WTC11 (cell line): ENCODE measurements at regions not wholly inside any gene's neighbourhood (a gene's known extent, or its start where the extent isn't known, plus 50 kb on each side); places are given as distances from the start of the nearest gene placed in this dataset.

ENCODE experiments used
- ATAC-seq: fragments of 200-7000 bp; cut with Tn5 transposase; 2 replicates; pipeline ENCODE4 v1.10.0; 2021; ENCODE audit warnings: mild to moderate bottlenecking, moderate library complexity
- CTCF ChIA-PET: fragments of 300-600 bp; sonication (Branson Sonifier 250); formaldehyde crosslinking; loops from one replicate; lab custom pipeline; 2021; ENCODE audit warnings: antibody characterized with exemption; lab: Charles Lee
- POLR2A ChIA-PET: fragments of 350-600 bp; sonication (Branson Sonifier 250); formaldehyde crosslinking; loops from one replicate; lab custom pipeline; 2021; ENCODE audit warnings: antibody characterized with exemption; lab: Charles Lee
- DNase-seq: peaks from one replicate; pipeline ENCODE4 v3.0.0; 2021; ENCODE audit warnings: low spot score
- H3K27ac Mint-ChIP-seq: 2 replicates; pipeline ENCODE4 v1.8.0; 2021; ENCODE audit warnings: mixed read lengths
- H3K27me3 Mint-ChIP-seq: 2 replicates; pipeline ENCODE4 v1.8.0; 2021; ENCODE audit warnings: low read depth, mild to moderate bottlenecking, moderate library complexity, mixed read lengths
- H3K36me3 Mint-ChIP-seq: 2 replicates; pipeline ENCODE4 v1.8.0; 2021; ENCODE audit warnings: mixed read lengths
- H3K4me1 Mint-ChIP-seq: 2 replicates; pipeline ENCODE4 v1.8.0; 2022; ENCODE audit warnings: mixed read lengths
- H3K4me3 Mint-ChIP-seq: 2 replicates; pipeline ENCODE4 v1.8.0; 2021; ENCODE audit warnings: mild to moderate bottlenecking, moderate library complexity, mixed read lengths
- H3K9me3 Mint-ChIP-seq: 2 replicates; pipeline ENCODE4 v1.8.0; 2021; ENCODE audit warnings: mixed read lengths
- E2F5 ChIP-seq: sonication (generic); formaldehyde crosslinking; IDR thresholded peaks from 2 replicates; pipeline ENCODE4 v1.8.1; 2022; ENCODE audit warnings: mild to moderate bottlenecking, moderate library complexity, missing genetic modification reagents
- ESRRA ChIP-seq: sonication (generic); formaldehyde crosslinking; IDR thresholded peaks from 2 replicates; pipeline ENCODE4 v1.8.1; 2022; ENCODE audit warnings: mild to moderate bottlenecking, missing genetic modification reagents, borderline replicate concordance
- FOXK1 ChIP-seq: sonication (generic); formaldehyde crosslinking; IDR thresholded peaks from 2 replicates; pipeline ENCODE4 v1.8.0; 2022; ENCODE audit warnings: mild to moderate bottlenecking, moderate library complexity, missing genetic modification reagents
- HMGXB4 ChIP-seq: sonication (generic); formaldehyde crosslinking; IDR thresholded peaks from 2 replicates; pipeline ENCODE4 v1.8.1; 2023; ENCODE audit warnings: mild to moderate bottlenecking, moderate library complexity, missing genetic modification reagents
- IRF2 ChIP-seq: sonication (generic); formaldehyde crosslinking; IDR thresholded peaks from 2 replicates; pipeline ENCODE4 v1.8.0; 2022; ENCODE audit warnings: low read depth, missing genetic modification reagents, borderline replicate concordance
- PREB ChIP-seq: sonication (generic); formaldehyde crosslinking; IDR thresholded peaks from 2 replicates; pipeline ENCODE4 v1.8.1; 2022; ENCODE audit warnings: mild to moderate bottlenecking, missing genetic modification reagents, moderate library complexity, borderline replicate concordance
- ZNF121 ChIP-seq: sonication (generic); formaldehyde crosslinking; IDR thresholded peaks from 2 replicates; pipeline ENCODE4 v1.8.0; 2023; ENCODE audit warnings: missing genetic modification reagents
- ZNF219 ChIP-seq: sonication (generic); formaldehyde crosslinking; IDR thresholded peaks from 2 replicates; pipeline ENCODE4 v1.8.0; 2023; ENCODE audit warnings: missing genetic modification reagents, mild to moderate bottlenecking, borderline replicate concordance
- ZNF317 ChIP-seq: sonication (generic); formaldehyde crosslinking; IDR thresholded peaks from 2 replicates; pipeline ENCODE4 v1.8.1; 2023; ENCODE audit warnings: low read depth, mild to moderate bottlenecking, moderate library complexity, missing genetic modification reagents, borderline replicate concordance
- ZNF416 ChIP-seq: fragments of 250-450 bp; sonication (Bioruptor Pico); IDR thresholded peaks from 2 replicates; pipeline ENCODE4 v1.9.0; 2021; ENCODE audit warnings: mild to moderate bottlenecking, inconsistent platforms
- ZNF425 ChIP-seq: fragments of 250-450 bp; sonication (Bioruptor Pico); conservative IDR thresholded peaks from 2 replicates; pipeline ENCODE4 v1.9.0; 2021; ENCODE audit warnings: mild to moderate bottlenecking
- TF ChIP-seq, protein P1 (sequence below): fragments of 250-450 bp; sonication (Bioruptor Pico); IDR thresholded peaks from 2 replicates; pipeline ENCODE4 v1.8.0; 2021; ENCODE audit warnings: mild to moderate bottlenecking
- TF ChIP-seq, protein P2 (sequence below): sonication (generic); formaldehyde crosslinking; IDR thresholded peaks from 2 replicates; pipeline ENCODE4 v1.8.1; 2023; ENCODE audit warnings: mild to moderate bottlenecking, missing genetic modification reagents, borderline replicate concordance

- POLR2A ChIA-PET = no interaction called here
These were observed 349.2 kb downstream of the GADD45G start for GRCh38 chr9:89953824-89954615.

More at GRCh38 chr9:89953824-89954615, 349.2 kb downstream of the GADD45G start:
- peaks cover 11% of the 10 kb centered on the region; the same call in 1 of the 2 replicates for H3K9me3 Mint-ChIP-seq
- H3K4me3 Mint-ChIP-seq = no peak overlapping the region
- H3K4me1 Mint-ChIP-seq = peaks cover 12% of the 10 kb centered on the region
- no peaks in the 10 kb centered on the region for H3K36me3 Mint-ChIP-seq
- CTCF ChIA-PET = interaction anchor here (2.0 kb wide), 1 partner anchor 9 kb away, joined by 5 read pairs; no protein-coding TSS in a partner anchor
- TF ChIP-seq HMGXB4 (CRISPR knock-in tag) = no peak
- TF ChIP-seq FOXK1 (CRISPR knock-in tag) = no peak
- no peak for TF ChIP-seq ZNF317 (CRISPR knock-in tag)
- TF ChIP-seq, protein P1, sequence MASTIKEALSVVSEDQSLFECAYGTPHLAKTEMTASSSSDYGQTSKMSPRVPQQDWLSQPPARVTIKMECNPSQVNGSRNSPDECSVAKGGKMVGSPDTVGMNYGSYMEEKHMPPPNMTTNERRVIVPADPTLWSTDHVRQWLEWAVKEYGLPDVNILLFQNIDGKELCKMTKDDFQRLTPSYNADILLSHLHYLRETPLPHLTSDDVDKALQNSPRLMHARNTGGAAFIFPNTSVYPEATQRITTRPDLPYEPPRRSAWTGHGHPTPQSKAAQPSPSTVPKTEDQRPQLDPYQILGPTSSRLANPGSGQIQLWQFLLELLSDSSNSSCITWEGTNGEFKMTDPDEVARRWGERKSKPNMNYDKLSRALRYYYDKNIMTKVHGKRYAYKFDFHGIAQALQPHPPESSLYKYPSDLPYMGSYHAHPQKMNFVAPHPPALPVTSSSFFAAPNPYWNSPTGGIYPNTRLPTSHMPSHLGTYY (CRISPR knock-in tag) = no peak
- no peak for TF ChIP-seq PREB (CRISPR knock-in tag)
- no peak for TF ChIP-seq IRF2
- TF ChIP-seq ZNF416 (CRISPR knock-in tag) = no peak
- no peak for TF ChIP-seq ZNF219 (CRISPR knock-in tag)
- no peak for TF ChIP-seq E2F5 (CRISPR knock-in tag)
- no peak for TF ChIP-seq ESRRA
- TF ChIP-seq ZNF121 (CRISPR knock-in tag) = no peak
- no peak for TF ChIP-seq ZNF425 (CRISPR knock-in tag)
- TF ChIP-seq, protein P2, sequence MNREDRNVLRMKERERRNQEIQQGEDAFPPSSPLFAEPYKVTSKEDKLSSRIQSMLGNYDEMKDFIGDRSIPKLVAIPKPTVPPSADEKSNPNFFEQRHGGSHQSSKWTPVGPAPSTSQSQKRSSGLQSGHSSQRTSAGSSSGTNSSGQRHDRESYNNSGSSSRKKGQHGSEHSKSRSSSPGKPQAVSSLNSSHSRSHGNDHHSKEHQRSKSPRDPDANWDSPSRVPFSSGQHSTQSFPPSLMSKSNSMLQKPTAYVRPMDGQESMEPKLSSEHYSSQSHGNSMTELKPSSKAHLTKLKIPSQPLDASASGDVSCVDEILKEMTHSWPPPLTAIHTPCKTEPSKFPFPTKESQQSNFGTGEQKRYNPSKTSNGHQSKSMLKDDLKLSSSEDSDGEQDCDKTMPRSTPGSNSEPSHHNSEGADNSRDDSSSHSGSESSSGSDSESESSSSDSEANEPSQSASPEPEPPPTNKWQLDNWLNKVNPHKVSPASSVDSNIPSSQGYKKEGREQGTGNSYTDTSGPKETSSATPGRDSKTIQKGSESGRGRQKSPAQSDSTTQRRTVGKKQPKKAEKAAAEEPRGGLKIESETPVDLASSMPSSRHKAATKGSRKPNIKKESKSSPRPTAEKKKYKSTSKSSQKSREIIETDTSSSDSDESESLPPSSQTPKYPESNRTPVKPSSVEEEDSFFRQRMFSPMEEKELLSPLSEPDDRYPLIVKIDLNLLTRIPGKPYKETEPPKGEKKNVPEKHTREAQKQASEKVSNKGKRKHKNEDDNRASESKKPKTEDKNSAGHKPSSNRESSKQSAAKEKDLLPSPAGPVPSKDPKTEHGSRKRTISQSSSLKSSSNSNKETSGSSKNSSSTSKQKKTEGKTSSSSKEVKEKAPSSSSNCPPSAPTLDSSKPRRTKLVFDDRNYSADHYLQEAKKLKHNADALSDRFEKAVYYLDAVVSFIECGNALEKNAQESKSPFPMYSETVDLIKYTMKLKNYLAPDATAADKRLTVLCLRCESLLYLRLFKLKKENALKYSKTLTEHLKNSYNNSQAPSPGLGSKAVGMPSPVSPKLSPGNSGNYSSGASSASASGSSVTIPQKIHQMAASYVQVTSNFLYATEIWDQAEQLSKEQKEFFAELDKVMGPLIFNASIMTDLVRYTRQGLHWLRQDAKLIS (CRISPR knock-in tag) = no peak
- TF ChIP-seq, all 79 proteins: peak for 0
- DNase-seq = no peak
- Mint-ChIP-seq H3K27ac (no peak overlapping the region), H3K27me3 (no peaks in the 10 kb centered on the region)
- ATAC-seq = no peak
